ENCODE measurements at regions not wholly inside any gene's neighbourhood (a gene's known extent, or its start where the extent isn't known, plus 50 kb on each side); places are given as distances from the start of the nearest gene placed in this dataset.

DNA sequence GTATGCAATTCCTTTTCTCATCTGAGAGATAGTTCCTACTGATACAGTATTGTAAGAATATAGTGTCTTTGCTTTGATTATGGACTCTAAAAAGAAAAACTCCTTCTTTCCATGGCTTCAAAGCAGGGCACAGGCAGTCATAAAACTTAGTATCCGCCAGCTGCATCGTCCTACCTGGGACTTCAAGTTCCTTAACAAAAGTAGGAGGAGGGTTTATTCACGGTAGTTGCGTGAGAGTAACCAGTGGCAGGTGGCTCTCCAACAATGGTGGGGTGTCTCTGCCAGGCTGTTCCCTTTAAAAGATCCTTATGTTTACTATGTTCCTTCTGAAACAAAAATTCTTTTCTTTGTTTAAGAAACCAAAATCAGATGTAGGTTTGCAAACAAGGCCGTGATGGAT is 173.5 kb upstream of the DMAC1 start:
- TF ChIP-seq POLR2AphosphoS5 (IDR thresholded peaks at IDR 0.05; ENCODE audit: low read depth, low read length), result no peak
- TF ChIP-seq, protein P1, sequence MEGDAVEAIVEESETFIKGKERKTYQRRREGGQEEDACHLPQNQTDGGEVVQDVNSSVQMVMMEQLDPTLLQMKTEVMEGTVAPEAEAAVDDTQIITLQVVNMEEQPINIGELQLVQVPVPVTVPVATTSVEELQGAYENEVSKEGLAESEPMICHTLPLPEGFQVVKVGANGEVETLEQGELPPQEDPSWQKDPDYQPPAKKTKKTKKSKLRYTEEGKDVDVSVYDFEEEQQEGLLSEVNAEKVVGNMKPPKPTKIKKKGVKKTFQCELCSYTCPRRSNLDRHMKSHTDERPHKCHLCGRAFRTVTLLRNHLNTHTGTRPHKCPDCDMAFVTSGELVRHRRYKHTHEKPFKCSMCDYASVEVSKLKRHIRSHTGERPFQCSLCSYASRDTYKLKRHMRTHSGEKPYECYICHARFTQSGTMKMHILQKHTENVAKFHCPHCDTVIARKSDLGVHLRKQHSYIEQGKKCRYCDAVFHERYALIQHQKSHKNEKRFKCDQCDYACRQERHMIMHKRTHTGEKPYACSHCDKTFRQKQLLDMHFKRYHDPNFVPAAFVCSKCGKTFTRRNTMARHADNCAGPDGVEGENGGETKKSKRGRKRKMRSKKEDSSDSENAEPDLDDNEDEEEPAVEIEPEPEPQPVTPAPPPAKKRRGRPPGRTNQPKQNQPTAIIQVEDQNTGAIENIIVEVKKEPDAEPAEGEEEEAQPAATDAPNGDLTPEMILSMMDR (IDR thresholded peaks at IDR 0.05), result no peak

Data from Panc1 (cell line).